HG03139 (cell line): ENCODE measurements at regions not wholly inside any gene's neighbourhood (a gene's known extent, or its start where the extent isn't known, plus 50 kb on each side); places are given as distances from the start of the nearest gene placed in this dataset.
"Not testable (repeated sequence)": the region's sequence is repeated elsewhere in the genome, so short reads cannot be mapped to it uniquely, and the experiment has no call there.

ENCODE experiments used
- ATAC-seq: cut with Tn5 transposase; IDR thresholded peaks from one replicate; pipeline ENCODE4 v1.9.1; 2021; ENCODE audit not compliant: unreplicated experiment

DNA sequence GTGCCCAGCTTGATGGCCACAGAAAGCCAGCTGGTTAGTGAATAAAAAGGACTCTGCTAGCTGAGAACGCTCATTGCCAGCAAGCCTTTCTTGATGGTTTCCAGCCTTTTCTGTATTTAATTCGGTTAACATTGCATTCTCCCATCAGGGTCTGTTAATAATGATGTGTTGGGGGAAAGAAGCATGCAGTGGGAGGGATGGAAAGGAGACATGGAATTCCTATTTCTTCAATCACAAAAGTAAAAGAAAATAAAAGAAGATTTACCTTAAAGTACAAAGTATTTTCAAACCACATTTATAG lies 141.9 kb upstream of the RBBP8 start:
- ATAC-seq = no peak

DNA sequence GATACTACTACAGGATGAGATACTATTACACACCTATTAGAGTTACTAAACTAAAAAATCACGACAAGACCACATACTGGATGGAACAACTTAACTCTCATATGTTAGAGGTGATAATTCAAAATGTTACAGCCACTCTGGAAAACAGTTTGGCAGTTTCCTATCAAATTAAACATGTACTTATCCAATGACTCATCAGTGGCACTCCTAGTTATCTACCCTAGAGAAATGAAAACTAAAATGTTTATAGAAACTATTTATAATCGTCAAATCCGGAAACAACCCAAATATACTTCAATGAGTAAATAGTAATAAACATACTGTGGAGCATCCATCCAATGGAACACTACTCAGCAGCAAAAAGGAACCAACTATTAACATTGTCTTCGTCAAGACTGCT lies 137.0 kb upstream of the RBBP8 start:
- no peak for ATAC-seq

DNA sequence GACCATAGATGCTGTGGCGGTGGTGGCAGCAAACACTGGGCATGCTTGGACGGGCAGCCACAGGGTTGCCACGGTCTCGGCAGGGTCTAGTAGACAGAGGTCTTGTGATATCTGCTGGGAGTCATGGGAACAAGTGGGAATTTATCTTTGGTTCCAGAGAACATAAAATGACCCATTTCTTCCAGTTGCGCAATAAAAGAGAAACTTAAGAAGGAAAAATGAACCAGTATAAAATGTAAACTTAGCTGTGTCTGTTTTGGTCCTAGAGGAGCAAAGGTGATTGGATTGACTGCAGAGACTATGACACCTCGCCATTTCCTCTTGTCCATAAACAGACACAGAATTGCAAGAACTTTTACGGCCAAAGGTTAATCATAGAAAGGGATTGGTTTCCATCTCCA lies 132.6 kb upstream of the RBBP8 start:
- ATAC-seq = no peak

DNA sequence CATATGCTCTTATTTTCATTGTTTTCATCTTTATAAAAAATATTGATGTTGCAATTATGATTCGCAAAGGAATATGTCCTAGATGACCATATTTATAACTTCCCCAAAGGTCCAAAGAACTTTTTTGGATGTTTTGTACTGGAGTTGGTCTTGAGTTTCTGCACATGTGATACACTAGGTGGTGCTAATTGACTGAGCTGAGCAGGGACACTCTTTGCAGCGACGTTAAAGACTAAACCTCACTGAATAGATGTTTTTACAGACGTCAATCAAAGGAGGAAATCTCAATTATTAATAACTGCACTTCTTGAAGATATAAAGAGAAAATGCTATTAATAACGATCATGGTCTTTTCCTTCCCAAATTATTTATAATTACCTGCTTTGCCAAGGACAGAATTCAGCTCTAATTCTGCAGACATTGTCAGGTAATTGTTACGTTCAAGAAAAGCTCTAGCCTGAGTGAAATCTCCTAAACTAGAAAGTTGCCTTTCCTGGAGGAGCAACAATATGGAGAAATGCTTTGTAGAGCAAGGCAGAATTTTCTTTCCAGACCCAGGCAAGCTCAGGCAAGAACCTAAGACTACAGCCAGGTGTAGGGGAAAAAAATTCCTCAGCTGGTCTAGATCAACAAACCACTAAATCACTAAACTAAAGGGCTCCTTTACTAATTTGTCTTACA lies 119.3 kb upstream of the RBBP8 start:
- no peak for ATAC-seq

DNA sequence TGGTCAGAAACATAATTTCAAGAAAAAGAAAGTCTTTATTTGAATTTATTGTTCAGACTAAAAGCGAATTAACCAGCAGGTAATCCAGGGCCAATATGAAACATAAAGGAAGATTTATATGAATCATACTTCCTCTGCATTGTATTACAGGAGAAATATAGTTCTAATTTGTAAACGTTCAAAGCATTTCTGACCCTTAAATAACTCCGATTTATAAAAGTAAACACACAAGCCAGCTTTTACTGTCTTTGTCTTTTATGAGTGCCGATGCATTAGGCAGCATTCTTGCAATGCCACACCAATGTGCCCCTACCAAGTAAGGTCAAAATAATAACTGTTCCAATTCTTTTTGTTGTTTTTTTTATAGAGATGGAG lies 118.8 kb upstream of the RBBP8 start:
- no peak for ATAC-seq

DNA sequence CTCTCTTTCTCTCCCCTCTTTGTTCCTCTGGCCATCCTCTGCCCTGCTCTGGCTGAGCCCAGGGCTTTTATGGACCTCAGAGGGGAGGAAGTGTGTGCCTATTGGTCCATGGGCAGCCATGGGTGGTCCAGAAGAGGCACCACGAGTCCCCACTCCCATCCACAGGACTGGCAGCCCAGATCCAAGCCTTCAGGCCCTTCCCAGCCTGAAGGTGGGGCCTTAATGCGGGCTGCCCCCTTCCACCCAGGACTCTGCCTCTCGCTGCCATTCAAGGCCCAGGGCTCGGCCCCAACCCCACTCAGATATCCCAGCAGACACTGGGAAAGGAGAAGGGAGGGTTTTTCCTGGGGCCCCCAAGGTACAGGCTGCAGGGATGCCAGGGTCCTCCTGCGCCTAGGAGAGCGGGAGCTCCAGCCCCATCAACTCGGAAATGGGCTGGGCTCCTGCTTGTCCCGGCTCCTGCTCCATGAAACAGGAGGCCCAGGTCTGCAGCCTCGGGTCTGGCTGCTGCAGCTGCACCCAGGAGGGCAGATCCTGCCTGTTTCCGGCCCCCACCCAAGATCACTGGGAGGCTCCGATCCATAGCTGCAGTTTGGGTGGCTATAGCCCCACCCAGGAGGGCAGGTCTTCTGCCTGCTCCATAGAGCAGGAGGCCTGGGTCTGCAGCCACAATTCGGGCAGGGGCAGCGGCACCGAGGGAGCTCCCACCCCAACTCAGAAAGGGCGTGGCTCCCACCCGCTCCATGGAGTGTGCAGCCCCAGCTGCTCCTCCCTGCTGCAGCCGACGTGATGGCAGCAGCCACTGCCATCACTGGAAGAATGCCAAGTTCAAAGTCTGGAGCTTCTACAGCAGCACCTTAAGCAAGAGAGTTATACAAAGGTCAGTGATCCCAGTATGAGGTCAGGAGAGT lies 116.6 kb upstream of the RBBP8 start:
- ATAC-seq = no peak

DNA sequence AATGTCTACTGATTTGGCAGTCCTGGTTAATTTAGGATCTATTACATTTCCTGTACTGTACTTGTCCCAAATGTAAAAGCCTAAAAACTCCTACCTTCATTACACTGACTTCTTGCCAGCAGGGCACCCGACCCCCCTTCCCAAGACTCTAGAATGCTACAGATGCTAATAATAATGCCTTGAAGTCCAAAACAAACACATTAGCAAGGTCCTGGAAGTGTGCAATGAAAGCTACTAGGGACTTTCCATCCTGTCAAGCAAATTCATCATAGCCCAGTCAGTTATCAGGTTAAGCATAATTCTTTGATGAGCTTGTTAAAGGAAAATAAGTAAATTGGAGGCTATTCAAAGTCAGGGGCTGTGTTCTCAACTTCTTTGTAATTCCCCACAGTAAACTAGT lies 115.3 kb upstream of the RBBP8 start:
- ATAC-seq = no peak

DNA sequence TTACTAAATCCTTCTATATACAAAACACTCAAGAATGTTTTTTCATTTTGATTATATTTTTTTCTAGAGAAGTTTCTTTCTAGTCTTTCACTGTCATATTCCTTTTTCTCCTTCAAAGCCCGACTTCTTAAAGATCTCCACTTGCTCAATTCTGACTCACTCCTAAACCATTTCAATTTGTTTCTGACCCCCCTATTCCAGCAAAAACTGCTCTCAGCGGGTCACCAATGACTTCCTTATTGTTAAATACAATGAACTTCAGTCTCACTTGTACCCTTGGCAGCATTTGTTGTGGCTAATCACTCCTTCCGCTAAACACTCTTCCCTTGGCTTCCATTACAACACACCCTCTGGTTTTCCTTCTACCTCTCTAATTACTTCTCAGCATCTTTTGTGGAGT lies 111.1 kb upstream of the RBBP8 start:
- no peak for ATAC-seq

DNA sequence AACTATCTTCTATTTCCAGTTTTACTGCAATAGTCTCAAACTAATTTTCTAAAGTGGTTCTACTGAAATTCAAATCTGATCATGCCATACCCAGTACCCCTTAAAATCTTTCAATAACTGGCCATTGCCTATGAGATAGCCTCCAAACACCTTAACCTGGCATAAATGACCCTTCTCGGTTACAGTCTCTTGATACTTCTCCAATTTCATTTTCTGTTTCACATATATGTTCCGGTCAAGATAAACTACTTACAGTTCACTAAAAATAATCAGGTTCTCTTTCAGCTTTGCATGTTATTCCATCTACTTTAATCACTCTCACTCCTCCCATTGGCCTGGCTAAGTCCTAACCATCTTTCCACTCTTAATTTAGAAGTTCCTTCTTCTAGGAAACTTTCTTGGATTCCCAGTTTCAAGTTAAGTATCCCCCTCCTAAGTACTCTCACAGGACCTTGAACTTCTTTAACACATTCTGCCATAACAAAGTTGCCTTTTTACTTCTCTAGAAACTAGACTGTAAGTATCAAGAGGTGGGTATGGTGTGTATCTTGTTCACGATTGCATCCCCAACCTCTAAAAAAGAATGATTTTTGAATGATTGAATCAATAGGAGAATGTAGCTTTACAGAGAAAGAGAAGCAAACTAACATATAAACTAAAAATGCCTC lies 110.2 kb upstream of the RBBP8 start:
- ATAC-seq = peak; percentile 68

DNA sequence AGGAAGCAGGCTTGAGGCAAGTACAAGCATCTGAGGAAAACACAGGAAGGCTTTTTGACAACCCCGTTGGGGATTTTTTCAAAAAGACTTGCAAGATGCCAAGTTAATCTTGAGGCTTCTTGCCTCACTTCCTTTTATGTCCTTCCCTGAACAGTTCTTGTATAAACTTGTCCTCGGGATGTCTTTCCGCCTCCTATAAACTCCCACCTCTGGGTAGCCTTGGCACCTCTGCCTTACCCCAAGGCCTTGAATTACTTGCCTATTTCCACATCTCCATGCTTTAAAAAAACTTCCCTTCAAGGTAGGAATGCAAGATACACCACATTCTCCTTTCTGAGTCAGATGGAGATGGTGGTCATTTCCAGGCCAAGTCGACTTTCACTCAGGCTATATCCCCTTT lies 106.4 kb upstream of the RBBP8 start:
- ATAC-seq = no peak

DNA sequence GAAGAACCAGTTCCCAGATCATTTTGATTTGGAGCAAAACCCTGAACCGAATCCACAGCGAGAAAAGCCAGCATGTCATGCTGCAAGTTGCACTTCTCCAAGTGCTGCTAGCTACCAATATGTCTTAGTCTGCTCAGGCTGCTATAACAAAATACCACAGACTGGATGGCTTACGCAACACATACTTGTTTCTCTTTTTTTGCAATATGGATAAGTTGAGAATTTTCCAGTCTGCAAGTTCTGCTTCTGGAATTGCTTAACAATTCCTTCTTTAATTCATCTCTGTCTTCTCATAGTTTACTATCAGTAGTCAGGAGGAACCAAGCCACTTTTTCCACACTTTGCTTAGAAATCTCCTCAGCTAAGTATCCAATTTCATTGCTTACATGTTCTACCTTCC lies 105.9 kb upstream of the RBBP8 start:
- ATAC-seq = no peak

DNA sequence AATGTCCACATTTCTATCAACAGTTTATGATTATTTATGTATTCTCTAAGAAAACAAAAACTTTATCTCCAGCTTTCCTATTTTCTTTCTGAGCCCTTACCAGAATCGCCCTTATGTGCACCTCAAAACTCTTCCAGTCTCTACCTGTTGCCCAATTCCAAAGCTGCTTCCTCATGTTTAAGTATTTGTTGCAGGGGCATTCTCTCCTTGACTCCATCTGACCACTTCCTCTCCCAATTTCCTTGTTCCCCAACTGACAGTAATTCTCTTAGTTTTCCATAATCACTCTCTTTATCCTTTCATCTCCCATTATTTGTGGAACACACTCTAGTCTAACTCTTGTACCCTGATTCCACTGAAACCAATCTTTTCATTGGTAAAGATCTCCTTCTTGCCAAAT lies 105.4 kb upstream of the RBBP8 start:
- ATAC-seq = no peak

DNA sequence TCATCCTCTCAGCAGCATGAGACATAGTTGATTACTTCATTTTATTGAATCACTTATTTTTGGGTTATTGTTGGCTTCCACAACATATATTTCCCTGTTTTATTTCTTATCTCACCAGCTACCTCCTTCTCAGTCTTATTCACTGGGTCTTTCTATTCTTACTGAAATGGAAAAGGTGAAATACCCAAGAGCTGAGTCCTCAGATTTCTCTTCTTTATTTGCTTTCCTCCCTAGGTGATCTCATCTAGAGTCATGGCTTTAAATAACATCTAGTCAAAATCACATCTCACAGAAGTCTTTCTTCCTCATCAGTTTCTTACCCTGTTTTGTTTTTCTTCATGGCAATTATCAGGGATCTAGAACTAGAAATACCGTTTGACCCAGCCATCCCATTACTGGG lies 105.0 kb upstream of the RBBP8 start:
- ATAC-seq = no peak

DNA sequence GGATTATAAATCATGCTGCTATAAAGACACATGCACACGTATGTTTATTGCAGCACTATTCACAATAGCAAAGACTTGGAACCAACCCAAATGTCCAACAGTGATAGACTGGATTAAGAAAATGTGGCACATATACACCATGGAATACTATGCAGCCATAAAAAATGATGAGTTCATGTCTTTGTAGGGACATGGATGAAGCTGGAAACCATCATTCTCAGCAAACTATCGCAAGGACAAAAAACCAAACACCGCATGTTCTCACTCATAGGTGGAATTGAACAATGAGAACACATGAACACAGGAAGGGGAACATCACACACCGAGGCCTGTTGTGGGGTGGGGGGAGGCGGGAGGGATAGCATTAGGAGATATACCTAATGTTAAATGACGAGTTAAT lies 104.5 kb upstream of the RBBP8 start:
- ATAC-seq = not testable (repeated sequence)

DNA sequence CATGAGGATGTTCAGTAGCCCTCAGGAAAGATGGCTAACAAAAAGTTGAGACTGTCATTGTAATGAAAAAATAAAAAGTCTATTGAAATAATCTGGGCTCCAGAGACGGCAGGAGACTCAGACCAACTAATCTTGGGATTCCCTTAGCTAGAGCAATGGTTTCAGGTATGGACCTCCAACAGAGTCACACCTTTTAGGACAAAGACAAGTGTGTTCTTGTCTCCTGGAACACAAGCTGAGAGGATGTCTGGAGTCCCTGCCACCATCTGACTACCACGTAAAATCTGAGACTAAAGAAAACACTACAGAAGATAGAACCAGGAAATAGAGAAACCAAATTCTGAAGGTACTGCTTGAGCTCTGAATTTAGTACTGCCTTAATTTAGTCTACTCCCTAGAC lies 103.3 kb upstream of the RBBP8 start:
- ATAC-seq = no peak

DNA sequence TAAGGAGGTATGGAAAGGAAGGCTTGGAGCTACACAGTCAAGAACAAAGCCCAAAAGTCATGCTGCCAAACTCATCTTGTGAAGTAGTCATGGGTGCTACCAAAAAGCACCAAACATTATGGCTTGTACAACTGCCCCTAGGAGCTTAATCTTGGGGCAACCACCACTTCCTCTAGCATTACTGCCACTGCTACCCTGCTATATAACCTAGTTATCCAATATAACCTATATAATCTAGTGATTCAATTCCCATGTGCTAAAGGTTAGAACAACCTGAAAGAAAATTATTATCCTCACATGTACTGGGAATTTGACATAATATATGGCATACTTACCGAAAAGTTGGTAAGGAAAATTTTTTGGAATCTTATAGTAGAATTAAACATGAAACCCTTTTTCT lies 102.6 kb upstream of the RBBP8 start:
- no peak for ATAC-seq

DNA sequence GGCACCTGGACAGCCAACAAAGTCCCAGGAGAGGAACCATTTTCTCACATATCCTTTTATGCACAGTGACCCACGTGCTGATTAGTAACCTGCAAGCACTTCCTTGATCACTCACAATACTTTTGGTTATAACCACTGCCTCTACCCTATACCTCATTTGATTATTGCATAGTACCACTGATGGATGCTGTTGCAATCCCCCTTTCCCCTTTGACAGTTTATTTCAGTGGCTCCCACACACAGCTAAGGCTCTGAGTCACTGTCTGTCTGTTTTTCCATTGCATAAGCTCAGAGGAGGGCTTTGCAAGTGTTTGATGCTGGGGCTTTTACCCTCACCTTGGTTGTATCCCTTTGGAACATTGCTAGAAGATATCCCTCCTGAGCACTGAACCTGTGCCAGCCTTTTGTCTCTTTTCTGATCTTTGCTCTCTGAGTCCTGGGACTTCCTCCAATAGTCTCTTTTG lies 101.7 kb upstream of the RBBP8 start:
- no peak for ATAC-seq

DNA sequence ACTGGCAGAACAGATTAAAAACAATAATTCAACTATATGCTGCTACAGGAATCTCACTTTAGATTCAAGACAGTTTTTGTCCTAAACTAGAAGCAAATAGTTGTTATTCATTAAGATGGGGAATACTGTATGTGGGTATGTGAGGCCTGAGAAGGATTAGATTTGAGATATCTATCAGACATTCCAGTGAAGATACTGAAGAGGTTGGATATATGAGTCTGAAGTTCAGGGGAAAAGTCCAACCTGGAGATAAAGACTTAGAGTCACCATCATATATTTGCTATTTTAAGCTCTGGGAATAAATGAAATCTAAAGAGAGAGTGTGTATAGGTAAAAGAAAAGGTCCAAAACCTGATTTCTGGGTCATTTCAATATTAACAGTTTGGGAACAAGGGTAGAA lies 96.2 kb upstream of the RBBP8 start:
- no peak for ATAC-seq

DNA sequence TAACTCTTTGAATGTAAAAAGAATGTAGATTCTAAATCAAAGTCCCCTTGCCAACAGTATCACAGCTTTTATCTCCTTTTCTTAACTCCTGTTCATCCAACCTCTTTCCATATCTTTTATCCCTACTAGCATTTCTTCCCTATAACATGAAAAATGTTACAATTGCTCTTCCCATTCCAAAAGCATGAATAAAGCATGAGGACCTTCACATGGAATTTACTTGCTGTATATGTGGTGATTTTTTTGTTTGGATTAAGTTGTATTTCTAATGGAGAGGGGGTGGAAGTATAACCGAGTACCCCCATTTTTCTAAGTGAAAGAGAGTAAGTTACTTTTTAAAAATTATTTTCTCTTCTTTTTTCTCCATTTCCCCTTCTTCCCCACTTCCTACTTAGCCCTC lies 94.9 kb upstream of the RBBP8 start:
- no peak for ATAC-seq

DNA sequence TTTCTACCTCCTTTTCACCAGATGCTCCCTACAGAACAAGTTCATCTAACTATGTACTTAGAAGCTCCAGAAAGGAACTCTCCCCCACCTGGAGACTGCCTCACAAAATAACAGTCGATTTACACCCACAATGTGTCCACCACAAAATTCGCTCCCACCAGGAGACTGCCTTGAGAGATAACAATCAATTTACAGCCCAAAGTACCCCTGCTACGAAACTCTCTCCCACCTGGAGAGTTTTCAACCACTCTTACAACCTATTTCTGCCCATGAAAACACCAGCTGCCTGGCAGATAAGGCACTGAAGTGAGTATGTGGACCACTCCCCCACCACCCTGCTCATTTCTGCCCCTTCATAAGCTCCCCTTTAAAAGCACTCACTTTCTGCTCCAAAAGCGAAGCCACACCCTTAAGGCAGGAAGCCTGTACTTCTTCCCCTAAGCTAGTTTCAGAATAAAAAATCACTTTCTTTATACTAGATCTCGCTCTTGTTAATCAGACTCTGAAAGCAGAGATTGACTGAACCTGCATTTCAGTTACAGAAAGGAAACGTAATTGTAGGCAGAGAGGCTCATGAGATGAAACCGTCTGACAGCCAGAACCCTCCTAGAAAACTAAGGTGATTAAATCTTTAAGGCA lies 94.4 kb upstream of the RBBP8 start:
- ATAC-seq = no peak

DNA sequence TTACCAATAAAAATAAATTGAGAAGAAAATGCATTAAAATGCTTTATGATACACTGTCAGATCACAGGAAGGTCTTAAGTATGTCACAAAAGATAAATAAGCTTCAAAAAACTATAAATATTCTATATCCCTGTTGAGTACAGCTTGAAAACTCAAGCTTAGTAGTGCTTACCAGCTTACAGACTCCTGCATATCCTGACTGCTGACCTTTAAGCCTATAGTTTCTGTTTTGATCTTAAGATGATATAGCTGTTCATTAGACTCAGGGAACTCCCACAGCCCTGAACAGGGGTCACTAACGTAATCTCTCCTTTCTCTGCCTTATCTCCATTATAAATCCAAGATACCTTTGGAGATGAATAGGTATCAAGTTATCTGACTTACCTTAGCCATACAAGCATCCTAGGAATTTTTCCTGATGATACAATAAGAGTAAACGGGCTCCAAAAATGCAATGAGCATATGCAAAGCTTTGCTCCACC lies 93.7 kb upstream of the RBBP8 start:
- ATAC-seq = no peak
